Stimulated activated naive CD8-positive, alpha-beta T cell treated with anti-CD3 and anti-CD28 coated beads, Interleukin-15, Interleukin-2, amounts not matched to agents 100 ng/mL and 50 ng/mL, for 24 hours (primary cell): ENCODE measurements at regions not wholly inside any gene's neighbourhood (a gene's known extent, or its start where the extent isn't known, plus 50 kb on each side); places are given as distances from the start of the nearest gene placed in this dataset.
"Not testable (repeated sequence)": the region's sequence is repeated elsewhere in the genome, so short reads cannot be mapped to it uniquely, and the experiment has no call there.

ENCODE experiments used
- H3K27ac Mint-ChIP-seq: one replicate; pipeline ENCODE4 v1.8.0; 2021; ENCODE audit warnings: mild to moderate bottlenecking, mixed read lengths
- H3K27me3 Mint-ChIP-seq: one replicate; pipeline ENCODE4 v1.8.0; 2021; ENCODE audit warnings: mixed read lengths
- H3K36me3 Mint-ChIP-seq: one replicate; pipeline ENCODE4 v1.8.0; 2021; ENCODE audit warnings: low read depth, mixed read lengths
- H3K4me1 Mint-ChIP-seq: one replicate; pipeline ENCODE4 v1.8.0; 2021; ENCODE audit warnings: low read depth, mixed read lengths
- H3K4me3 Mint-ChIP-seq: one replicate; pipeline ENCODE4 v1.8.0; 2021; ENCODE audit warnings: mild to moderate bottlenecking, mixed read lengths
- H3K9me3 Mint-ChIP-seq: one replicate; pipeline ENCODE4 v1.8.0; 2021; ENCODE audit warnings: mixed read lengths

DNA sequence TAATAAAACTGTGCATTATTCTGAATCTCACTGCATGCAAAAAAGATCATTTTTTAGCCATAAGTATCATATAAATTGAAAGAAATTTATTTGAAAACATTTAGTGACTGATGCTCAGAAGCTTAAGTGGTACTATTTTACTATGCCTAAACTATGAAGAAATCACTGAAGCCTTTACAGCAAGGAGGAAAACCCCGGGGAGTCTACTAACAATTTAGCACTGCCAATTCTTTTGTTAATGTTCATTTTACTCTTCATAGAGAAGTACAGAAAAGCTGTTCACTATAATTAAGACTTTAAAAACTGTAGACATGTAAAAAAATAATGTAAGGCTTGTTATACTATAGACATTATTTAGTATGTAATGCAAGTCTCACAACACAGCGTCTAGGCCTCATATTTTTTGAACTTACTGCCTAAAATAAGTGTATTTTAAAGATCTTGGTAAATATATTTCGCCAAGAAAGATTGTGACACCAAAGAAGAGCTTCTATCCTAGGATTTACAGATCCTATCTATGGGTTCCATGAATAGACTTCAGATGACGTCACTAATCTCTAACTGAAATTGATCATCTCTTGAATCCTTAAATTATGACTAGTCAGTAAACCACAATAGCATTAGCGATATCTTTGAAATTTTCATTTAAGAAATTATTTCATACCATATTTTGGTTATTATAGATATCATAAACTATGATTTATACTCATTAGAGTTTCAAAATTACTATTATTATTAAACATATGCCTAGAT, 602.5 kb downstream of the TMA16 start:
- Mint-ChIP-seq H3K4me3 (no peak overlapping the region), H3K4me1 (no peaks in the 10 kb centered on the region), H3K27ac (no peak overlapping the region), H3K9me3 (peaks cover 9% of the 10 kb centered on the region), H3K36me3 (no peaks in the 10 kb centered on the region), H3K27me3 (no peaks in the 10 kb centered on the region)

DNA sequence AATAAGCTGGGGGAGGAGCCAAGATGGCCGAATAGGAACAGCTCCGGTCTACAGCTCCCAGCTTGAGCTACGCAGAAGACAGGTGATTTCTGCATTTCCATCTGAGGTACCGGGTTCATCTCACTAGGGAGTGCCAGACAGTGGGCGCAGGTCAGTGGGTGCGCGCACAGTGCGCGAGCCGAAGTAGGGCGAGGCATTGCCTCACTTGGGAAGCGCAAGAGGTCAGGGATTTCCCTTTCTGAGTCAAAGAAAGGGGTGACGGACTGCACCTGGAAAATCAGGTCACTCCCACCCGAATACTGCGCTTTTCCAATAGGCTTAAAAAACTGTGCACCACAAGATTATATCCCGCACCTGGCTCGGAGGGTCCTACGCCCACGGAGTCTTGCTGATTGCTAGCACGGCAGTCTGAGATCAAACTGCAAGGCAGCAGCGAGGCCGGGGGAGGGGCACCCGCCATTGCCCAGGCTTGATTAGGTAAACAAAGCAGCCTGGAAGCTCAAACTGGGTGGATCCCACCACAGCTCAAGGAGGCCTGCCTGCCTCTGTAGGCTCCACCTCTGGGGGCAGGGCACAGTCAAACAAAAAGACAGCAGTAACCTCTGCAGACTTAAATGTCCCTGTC, 606.4 kb downstream of the TMA16 start:
- not testable (repeated sequence) for H3K27me3 Mint-ChIP-seq, H3K4me3 Mint-ChIP-seq, H3K36me3 Mint-ChIP-seq, H3K9me3 Mint-ChIP-seq, H3K4me1 Mint-ChIP-seq, H3K27ac Mint-ChIP-seq

DNA sequence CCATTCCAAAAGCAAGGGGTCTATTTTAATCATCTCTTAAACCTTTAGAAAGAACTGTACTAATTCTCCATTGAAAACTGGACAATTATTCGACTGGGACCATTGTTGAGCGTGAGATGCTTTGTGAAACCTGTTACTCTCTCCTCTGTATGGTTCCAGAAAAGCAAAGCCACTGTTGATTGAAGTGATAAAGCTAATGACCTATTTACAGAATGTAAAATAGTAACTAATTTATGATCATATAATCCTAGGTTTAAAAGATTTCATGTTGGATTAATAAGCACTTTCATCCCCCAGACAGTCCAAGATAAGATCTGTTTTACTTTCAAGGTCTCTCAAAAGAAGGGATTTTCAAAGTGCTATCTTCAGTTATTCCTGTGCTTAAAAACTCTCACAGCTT, 614.5 kb downstream of the TMA16 start:
- H3K27me3 Mint-ChIP-seq = no peaks in the 10 kb centered on the region
- no peak overlapping the region for H3K27ac Mint-ChIP-seq
- H3K4me3 Mint-ChIP-seq = no peak overlapping the region
- no peaks in the 10 kb centered on the region for H3K36me3 Mint-ChIP-seq
- no peaks in the 10 kb centered on the region for H3K4me1 Mint-ChIP-seq
- no peaks in the 10 kb centered on the region for H3K9me3 Mint-ChIP-seq

DNA sequence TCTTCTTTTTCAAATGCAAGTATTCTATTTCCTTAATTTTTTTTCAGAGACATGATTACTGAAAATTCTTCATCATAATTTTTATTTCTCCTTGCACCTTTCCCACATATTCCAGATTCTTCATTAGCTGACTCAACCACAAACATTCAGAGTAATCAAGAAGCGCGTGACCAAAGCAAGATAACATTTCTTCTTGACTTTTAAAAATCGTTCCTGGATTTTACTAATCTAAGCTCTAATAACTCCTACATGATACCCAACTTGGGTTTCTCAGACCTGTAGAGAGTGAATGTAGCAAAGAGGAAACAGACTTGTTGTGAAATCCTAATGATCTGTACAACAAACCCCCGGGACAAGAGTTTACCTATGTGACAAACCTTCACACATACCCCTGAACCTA, 615.0 kb downstream of the TMA16 start:
- Mint-ChIP-seq H3K27ac (no peak overlapping the region), H3K4me1 (no peaks in the 10 kb centered on the region), H3K36me3 (no peaks in the 10 kb centered on the region), H3K27me3 (no peaks in the 10 kb centered on the region), H3K9me3 (no peaks in the 10 kb centered on the region), H3K4me3 (no peak overlapping the region)

DNA sequence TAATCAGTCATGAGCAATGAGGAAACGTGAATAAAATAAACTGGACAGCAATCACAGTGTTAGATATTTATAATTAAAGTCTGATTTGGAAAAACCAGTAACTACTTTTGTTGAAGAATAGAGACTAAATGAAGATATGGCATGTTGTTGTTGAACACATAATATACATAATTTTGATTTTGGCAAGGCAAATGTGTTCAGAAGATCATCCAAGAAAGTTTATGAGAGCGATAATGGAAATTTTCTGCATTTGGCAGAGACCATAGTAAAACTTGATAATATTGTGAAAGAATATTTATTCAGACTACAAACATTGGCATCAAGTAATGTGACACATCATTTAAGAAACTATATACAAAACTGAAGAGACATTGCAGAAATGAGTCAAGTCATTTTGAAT, 620.7 kb downstream of the TMA16 start:
- H3K9me3 Mint-ChIP-seq = peaks cover 3% of the 10 kb centered on the region
- no peaks in the 10 kb centered on the region for H3K27me3 Mint-ChIP-seq
- no peak overlapping the region for H3K27ac Mint-ChIP-seq
- no peaks in the 10 kb centered on the region for H3K4me1 Mint-ChIP-seq
- H3K4me3 Mint-ChIP-seq = no peak overlapping the region
- no peaks in the 10 kb centered on the region for H3K36me3 Mint-ChIP-seq

DNA sequence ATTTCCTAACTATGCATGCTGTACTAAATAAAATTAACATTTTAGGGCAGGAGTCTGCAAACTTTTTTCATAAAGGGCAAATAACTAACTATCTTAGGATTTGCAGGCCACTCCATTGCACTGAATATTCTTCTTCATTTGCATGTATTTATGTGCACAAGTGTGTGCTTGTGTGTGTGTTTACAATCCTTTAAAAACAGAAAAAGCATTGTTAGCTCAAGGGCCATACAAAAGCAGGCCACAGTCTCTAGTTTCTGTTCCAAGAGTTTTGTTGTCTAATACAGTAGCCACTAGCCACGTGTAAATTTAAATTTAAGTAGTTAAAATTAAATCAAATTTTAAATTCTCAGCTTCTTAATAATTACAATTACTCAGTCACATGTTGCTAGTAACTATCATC, 621.8 kb downstream of the TMA16 start:
- H3K4me3 Mint-ChIP-seq = no peak overlapping the region
- no peaks in the 10 kb centered on the region for H3K27me3 Mint-ChIP-seq
- H3K9me3 Mint-ChIP-seq = peaks cover 4% of the 10 kb centered on the region
- H3K27ac Mint-ChIP-seq = no peak overlapping the region
- no peaks in the 10 kb centered on the region for H3K36me3 Mint-ChIP-seq
- no peaks in the 10 kb centered on the region for H3K4me1 Mint-ChIP-seq

DNA sequence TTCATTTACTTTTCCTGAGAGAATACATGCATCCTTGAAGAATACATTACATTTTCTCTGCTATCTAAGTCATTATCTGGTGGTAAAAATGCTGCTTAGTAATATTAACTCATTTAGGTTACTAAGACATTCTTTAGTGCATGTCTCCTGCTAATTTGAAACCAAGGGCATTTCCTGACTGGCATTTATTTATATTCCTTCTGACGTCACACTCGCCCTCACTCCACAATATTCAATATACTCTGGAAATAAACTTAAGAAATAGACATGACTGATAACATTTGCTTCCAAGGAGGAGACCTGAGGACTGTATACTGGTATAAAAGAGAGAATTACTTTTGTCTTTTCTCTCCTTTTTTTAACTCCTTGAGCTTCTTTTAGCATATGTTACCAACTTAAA, 619.5 kb upstream of the SMIM31 start:
- no peak overlapping the region for H3K27ac Mint-ChIP-seq
- H3K4me3 Mint-ChIP-seq = no peak overlapping the region
- H3K27me3 Mint-ChIP-seq = no peaks in the 10 kb centered on the region
- no peaks in the 10 kb centered on the region for H3K9me3 Mint-ChIP-seq
- no peaks in the 10 kb centered on the region for H3K4me1 Mint-ChIP-seq
- no peaks in the 10 kb centered on the region for H3K36me3 Mint-ChIP-seq

DNA sequence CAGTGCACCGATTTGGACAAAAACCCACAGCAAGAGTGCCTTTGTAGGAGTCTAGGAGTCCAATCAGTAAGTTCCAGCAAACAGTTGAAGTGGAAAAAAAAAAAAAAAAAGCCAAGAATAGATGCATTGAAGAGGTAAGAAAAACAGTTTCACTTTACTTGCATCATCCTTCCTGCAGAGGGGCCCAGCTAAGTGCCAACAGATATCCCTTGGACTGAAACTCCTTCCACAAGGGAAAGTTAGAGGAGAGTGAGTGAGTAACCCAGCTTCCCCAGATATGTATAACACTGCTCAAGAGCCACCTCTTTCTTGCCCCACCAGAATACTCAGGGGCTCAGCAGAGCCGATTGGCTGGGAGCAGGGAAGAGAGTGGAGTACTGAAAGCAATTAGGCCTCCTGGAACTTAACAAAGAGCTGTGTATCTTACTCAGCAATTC, 617.7 kb upstream of the SMIM31 start:
- Mint-ChIP-seq H3K36me3 (no peaks in the 10 kb centered on the region), H3K27me3 (no peaks in the 10 kb centered on the region), H3K9me3 (peaks cover 4% of the 10 kb centered on the region), H3K4me3 (no peak overlapping the region), H3K27ac (no peak overlapping the region), H3K4me1 (no peaks in the 10 kb centered on the region)

DNA sequence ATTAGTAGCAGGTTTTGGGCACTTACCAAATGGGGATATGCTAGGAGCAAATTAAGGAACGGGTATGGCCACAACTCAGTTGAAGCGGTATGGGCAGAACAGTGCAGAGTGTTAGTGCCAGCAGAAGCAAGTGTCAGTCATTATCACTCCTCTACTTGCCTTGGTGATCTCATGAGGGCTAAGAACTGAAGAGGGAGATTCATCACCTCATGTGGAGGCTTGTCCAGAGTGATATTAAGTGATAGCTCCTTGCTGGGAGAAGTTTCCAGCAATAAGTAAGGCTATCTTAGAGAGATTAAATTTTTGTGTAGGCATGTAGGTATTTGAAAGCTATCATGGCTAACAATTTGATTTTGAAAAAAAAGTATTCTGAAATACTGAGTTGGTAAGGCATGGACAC, 615.4 kb upstream of the SMIM31 start:
- Mint-ChIP-seq H3K27me3 (no peaks in the 10 kb centered on the region), H3K4me1 (no peaks in the 10 kb centered on the region), H3K4me3 (no peak overlapping the region), H3K27ac (no peak overlapping the region), H3K9me3 (peaks cover 6% of the 10 kb centered on the region), H3K36me3 (no peaks in the 10 kb centered on the region)

DNA sequence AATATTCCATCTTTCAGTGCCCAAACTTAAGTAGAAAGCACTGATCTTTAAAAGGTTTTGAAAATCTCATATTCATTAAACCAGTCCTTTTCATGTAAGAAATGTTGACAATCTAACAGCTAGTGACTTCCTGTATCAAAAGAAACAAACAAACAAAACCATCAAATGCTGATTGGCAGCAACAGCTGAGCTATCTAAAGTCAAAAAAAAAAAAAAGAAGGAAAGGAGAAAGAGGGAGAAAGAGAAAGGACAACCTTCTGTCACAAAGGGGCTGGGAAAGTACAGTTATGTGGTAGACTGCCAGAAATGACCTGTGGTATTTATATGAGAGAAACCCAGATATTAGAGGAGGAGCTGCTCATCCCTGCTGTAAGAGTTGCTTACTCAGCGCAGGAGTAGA, 614.6 kb upstream of the SMIM31 start:
- Mint-ChIP-seq H3K27ac (no peak overlapping the region), H3K9me3 (peaks cover 6% of the 10 kb centered on the region), H3K36me3 (no peaks in the 10 kb centered on the region), H3K4me1 (no peaks in the 10 kb centered on the region), H3K27me3 (no peaks in the 10 kb centered on the region), H3K4me3 (no peak overlapping the region)

DNA sequence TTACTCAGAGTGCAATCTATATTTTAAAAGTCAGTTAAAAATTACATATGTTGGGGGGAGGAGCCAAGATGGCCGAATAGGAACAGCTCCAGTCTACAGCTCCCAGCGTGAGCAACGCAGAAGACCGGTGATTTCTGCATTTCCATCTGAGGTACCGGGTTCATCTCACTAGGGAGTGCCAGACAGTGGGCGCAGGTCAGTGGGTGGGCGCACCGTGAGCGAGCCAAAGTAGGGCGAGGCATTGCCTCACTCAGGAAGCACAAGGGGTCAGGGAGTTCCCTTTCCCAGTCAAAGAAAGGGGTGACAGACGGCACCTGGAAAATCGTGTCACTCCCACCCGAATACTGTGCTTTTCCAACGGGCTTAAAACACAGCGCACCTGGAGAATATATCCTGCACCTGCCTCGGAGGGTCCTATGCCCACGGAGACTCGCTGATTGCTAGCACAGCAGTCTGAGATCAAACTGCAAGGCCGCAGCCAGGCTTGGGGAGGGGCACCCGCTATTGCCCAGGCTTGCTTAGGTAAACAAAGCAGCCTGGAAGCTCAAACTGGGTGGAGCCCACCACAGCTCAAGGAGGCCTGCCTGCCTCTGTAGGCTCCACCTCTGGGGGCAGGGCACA, 612.1 kb upstream of the SMIM31 start:
- H3K4me3 Mint-ChIP-seq, H3K36me3 Mint-ChIP-seq, H3K27me3 Mint-ChIP-seq, H3K27ac Mint-ChIP-seq, H3K9me3 Mint-ChIP-seq, H3K4me1 Mint-ChIP-seq: not testable (repeated sequence)

DNA sequence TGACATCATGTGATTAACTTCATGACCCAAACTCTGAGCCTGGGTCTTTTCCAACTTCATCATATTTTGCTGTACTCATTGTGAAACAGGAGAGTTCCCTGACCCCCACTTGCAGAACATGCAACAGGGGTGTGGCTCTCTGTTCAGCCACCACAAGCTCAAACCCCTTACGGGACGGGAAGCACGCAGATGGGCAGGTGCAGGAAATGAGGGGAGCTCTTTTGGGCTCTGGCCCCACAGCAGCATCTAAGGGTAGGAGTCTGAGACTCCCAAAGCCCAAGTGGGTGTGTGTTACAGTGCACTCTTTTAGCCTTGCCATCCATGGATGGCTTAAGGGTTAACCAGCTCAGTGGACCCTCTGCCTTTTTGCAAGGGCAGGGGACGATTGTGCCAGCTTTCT, 599.5 kb upstream of the SMIM31 start:
- Mint-ChIP-seq H3K27ac (no peak overlapping the region), H3K4me3 (no peak overlapping the region), H3K4me1 (no peaks in the 10 kb centered on the region), H3K36me3 (no peaks in the 10 kb centered on the region), H3K9me3 (no peaks in the 10 kb centered on the region), H3K27me3 (no peaks in the 10 kb centered on the region)

DNA sequence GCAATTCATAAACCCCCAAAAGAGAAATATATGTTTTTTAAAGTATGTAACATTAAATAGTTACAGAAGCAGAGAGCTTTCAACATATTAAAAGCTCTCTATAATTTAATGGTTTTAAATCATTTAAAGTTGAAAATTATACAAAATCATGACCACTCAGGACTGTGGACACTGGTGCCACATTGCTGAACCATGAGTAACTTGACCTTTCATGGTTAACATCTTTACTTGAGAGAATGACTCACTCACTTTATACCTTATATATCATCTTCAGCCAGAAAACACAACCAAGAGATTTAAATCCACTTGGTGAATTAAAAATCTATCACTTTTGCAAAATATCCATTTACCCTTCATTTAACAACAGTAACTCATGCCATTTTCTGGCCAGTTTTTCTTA, 584.3 kb upstream of the SMIM31 start:
- H3K9me3 Mint-ChIP-seq = no peaks in the 10 kb centered on the region
- no peaks in the 10 kb centered on the region for H3K4me1 Mint-ChIP-seq

DNA sequence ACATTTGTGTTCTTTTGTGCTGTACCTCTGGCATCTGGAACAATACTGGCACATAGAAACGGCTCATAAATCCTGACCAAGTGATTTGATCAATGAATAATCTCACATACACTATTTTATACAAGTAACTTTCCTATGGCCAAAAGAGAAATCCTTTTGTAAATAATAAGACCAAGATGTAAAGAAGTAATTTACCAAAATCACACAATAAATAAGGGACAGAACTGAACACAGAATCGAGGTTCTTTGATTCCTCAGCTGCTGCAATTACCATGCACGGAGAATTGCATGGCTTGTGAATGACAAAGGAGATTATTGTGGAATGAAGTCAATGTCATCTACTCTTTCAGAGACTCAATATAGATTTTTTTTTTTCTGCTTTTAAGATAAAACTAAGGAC, 576.8 kb upstream of the SMIM31 start:
- H3K36me3 Mint-ChIP-seq = no peaks in the 10 kb centered on the region
- no peaks in the 10 kb centered on the region for H3K9me3 Mint-ChIP-seq
- H3K4me3 Mint-ChIP-seq = no peak overlapping the region
- H3K27ac Mint-ChIP-seq = no peak overlapping the region
- no peaks in the 10 kb centered on the region for H3K4me1 Mint-ChIP-seq
- H3K27me3 Mint-ChIP-seq = no peaks in the 10 kb centered on the region

More for the DNA sequence above, 584.3 kb upstream of the SMIM31 start:
- H3K27ac Mint-ChIP-seq = no peak overlapping the region
- no peaks in the 10 kb centered on the region for H3K27me3 Mint-ChIP-seq
- no peak overlapping the region for H3K4me3 Mint-ChIP-seq
- H3K36me3 Mint-ChIP-seq = no peaks in the 10 kb centered on the region

DNA sequence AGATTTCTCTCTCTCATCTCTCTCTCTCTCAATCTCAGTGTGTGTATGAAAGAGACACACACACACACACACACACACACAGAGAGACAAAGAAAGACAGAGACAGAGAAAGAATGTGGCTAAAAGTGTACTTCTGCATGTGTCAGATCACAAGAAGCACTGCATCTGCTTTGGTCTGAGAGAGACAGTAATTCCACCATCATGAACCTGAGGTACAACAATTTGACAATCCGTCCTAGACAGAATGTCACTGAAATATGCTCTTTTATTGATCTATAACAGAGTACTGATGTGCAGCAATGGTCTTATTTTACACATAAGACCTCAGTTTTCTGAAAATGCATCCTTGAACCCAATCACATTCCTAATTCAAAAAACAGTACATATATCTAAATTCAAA, 576.2 kb upstream of the SMIM31 start:
- Mint-ChIP-seq H3K27me3 (no peaks in the 10 kb centered on the region), H3K4me1 (no peaks in the 10 kb centered on the region), H3K9me3 (no peaks in the 10 kb centered on the region), H3K4me3 (no peak overlapping the region), H3K36me3 (no peaks in the 10 kb centered on the region), H3K27ac (no peak overlapping the region)

DNA sequence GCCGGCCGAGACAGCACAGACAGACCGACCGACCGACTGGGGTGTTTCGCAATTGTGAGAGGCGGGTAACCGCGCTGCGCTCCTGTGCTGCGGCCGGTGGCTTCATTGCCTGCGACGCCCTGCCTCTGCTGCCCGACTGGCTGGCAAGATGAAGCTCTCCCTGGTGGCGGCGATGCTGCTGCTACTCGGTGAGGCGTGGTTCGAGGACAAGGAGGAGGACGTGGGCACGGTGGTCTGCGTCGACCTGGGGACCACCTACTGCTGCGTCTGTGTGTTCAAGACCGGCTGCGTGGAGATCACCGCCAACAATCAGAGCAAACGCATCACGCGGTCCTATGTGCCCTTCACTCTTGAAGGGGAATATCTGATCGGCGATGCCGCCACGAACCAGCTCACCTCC, 565.7 kb upstream of the SMIM31 start:
- H3K27ac Mint-ChIP-seq = no peak overlapping the region
- H3K4me1 Mint-ChIP-seq = no peaks in the 10 kb centered on the region
- no peaks in the 10 kb centered on the region for H3K36me3 Mint-ChIP-seq
- H3K9me3 Mint-ChIP-seq = no peaks in the 10 kb centered on the region
- H3K27me3 Mint-ChIP-seq = no peaks in the 10 kb centered on the region
- H3K4me3 Mint-ChIP-seq = no peak overlapping the region
